Endothelial cell of umbilical vein (primary cell): ENCODE measurements at regions not wholly inside any gene's neighbourhood (a gene's known extent, or its start where the extent isn't known, plus 50 kb on each side); places are given as distances from the start of the nearest gene placed in this dataset.

ENCODE experiments used
- BruUV-seq: library from RNA; stranded (reverse); fragments of 400-500 nt; replicated peaks from 2 replicates; lab custom pipeline; 2021; lab: Mats Ljungman, UMichigan
- CTCF ChIA-PET: fragments of 300-600, 350-600 bp; sonication (Branson Sonifier 250); formaldehyde crosslinking; loops from one replicate; lab custom pipeline; 2021; ENCODE audit warnings: antibody characterized with exemption, inconsistent platforms; lab: Charles Lee
- POLR2A ChIA-PET: fragments of 300-600, 350-600 bp; sonication (Branson Sonifier 250); formaldehyde crosslinking; loops from one replicate; lab custom pipeline; 2021; ENCODE audit warnings: antibody characterized with exemption, inconsistent platforms; lab: Charles Lee
- DNase-seq: peaks from one replicate; pipeline ENCODE4 v3.0.0-alpha.2; 2011; ENCODE audit warnings: low read depth, low spot score
- FAIRE-seq: peaks from 2 replicates; lab custom pipeline; 2011; peaks lifted over from hg19 to GRCh38; lab: Jason Lieb, UNC
- H2AFZ ChIP-seq: 2 replicates; pipeline ENCODE4 v1.6.0; 2012; ENCODE audit warnings: low read depth, low read length, control low read depth, inconsistent platforms
- H3K27ac ChIP-seq: 2 replicates; pipeline ENCODE4 v1.5.1; 2011; ENCODE audit warnings: low read depth, mild to moderate bottlenecking, control low read depth, low read length, moderate library complexity; ENCODE audit not compliant: insufficient read depth
- H3K27me3 ChIP-seq, 2 experiments: 2 replicates each; pipeline versions ENCODE4 v1.6.0 to v1.6.1; 2011; ENCODE audit warnings: low read length in 2 of 2, mixed read lengths in 1 of 2; ENCODE audit not compliant: control insufficient read depth in 2 of 2, insufficient read depth in 2 of 2
- H3K36me3 ChIP-seq, 2 experiments: 2 replicates in 1 of 2; 3 replicates in 1 of 2; pipeline ENCODE4 v1.5.1; 2011; ENCODE audit warnings: low read length in 2 of 2, mild to moderate bottlenecking in 1 of 2, moderate library complexity in 1 of 2; ENCODE audit not compliant: control insufficient read depth in 2 of 2, insufficient read depth in 2 of 2; ENCODE audit errors: extremely low read depth in 1 of 2
- H3K4me1 ChIP-seq: 3 replicates; pipeline ENCODE4 v1.5.1; 2011; ENCODE audit warnings: mild to moderate bottlenecking, low read length; ENCODE audit not compliant: control insufficient read depth, insufficient read depth; ENCODE audit errors: extremely low read depth
- H3K4me2 ChIP-seq: 2 replicates; pipeline ENCODE4 v1.6.1; 2011; ENCODE audit warnings: low read length, control low read depth, mixed read lengths; ENCODE audit not compliant: insufficient read depth
- H3K4me3 ChIP-seq, 3 experiments: fragments of 200-600 bp in 1 of 3; sonication (generic), shearing (Covaris generic) in 1 of 3; replicated peaks in 1 of 3; 2 replicates each; pipeline ENCODE4 v1.5.1; 2011 to 2016; ENCODE audit warnings: control low read depth in 3 of 3, low read length in 3 of 3, mild to moderate bottlenecking in 2 of 3, inconsistent platforms in 1 of 3, low read depth in 1 of 3, moderate library complexity in 1 of 3; ENCODE audit not compliant: insufficient read depth in 1 of 3
- H3K79me2 ChIP-seq: 2 replicates; pipeline ENCODE4 v1.6.0; 2012; ENCODE audit warnings: low read length, inconsistent platforms; ENCODE audit not compliant: control insufficient read depth, insufficient read depth
- H3K9ac ChIP-seq: replicated peaks from 2 replicates; pipeline ENCODE3; 2011; ENCODE audit warnings: low read length, control low read depth; ENCODE audit not compliant: insufficient read depth; ENCODE audit errors: extremely low read depth
- H3K9me1 ChIP-seq: replicated peaks from 3 replicates; pipeline ENCODE4 v1.6.0; 2011; ENCODE audit warnings: mild to moderate bottlenecking, low read length; ENCODE audit not compliant: control insufficient read depth, insufficient read depth; ENCODE audit errors: extremely low read depth
- H3K9me3 ChIP-seq: replicated peaks from 2 replicates; pipeline ENCODE4 v1.5.1; 2012; ENCODE audit warnings: low read length, inconsistent platforms; ENCODE audit not compliant: control insufficient read depth, insufficient read depth
- H4K20me1 ChIP-seq: replicated peaks from 2 replicates; pipeline ENCODE3; 2011; ENCODE audit warnings: mild to moderate bottlenecking, low read length; ENCODE audit not compliant: control insufficient read depth, insufficient read depth; ENCODE audit errors: extremely low read depth
- EZH2 ChIP-seq: IDR thresholded peaks from 2 replicates; pipeline ENCODE4 v1.6.1; 2012; ENCODE audit warnings: borderline replicate concordance, low read depth, mild to moderate bottlenecking, moderate library complexity, low read length, inconsistent platforms; ENCODE audit not compliant: severe bottlenecking
- FOS ChIP-seq: IDR thresholded peaks from 2 replicates; pipeline ENCODE4 v1.6.1; 2011; ENCODE audit warnings: mild to moderate bottlenecking, low read length, moderate library complexity, borderline replicate concordance; ENCODE audit not compliant: insufficient read depth
- GATA2 ChIP-seq: IDR thresholded peaks from 2 replicates; pipeline ENCODE4 v1.7.0; 2011; ENCODE audit warnings: low read depth, mild to moderate bottlenecking, moderate library complexity, mixed read lengths, low read length; ENCODE audit not compliant: insufficient read length, insufficient read depth
- JUN ChIP-seq: IDR thresholded peaks from 2 replicates; pipeline ENCODE4 v1.6.1; 2011; ENCODE audit warnings: borderline replicate concordance, low read depth; ENCODE audit not compliant: insufficient read length, insufficient read depth
- POLR2A ChIP-seq: IDR thresholded peaks from 2 replicates; pipeline ENCODE4 v1.6.1; 2012; ENCODE audit warnings: low read depth, mild to moderate bottlenecking, control low read depth, low read length
- dilution Hi-C: fragments of 300-500 bp; cut with MboI; formaldehyde crosslinking; loops from one replicate; pipeline ENCODE4 v1.15.0; 2019; ENCODE audit warnings: low sequenced_read_pairs; ENCODE audit not compliant: extremely low pct_ligation_motif_present
- intact Hi-C: fragments of 100-400 bp; cut with micrococcal nuclease; formaldehyde crosslinking; loops from one replicate; pipeline ENCODE4 v1.10.0; 2022

GRCh38 chr6:100210137-100211117 is 216.4 kb upstream of the MCHR2 start:
- peaks cover 4% of the 10 kb centered on the region for H3K4me1 ChIP-seq
- H3K9me1 ChIP-seq = no peaks in the 10 kb centered on the region
- CTCF ChIA-PET = interaction anchor here (1.6 kb wide), 1 partner anchor 8 kb away, joined by 3 read pairs; no protein-coding TSS in a partner anchor
- H3K27me3 ChIP-seq = no peaks in the 10 kb centered on the region
- H3K9ac ChIP-seq = no peak overlapping the region
- peak; percentile 92 for TF ChIP-seq GATA2
- TF ChIP-seq EZH2 = no peak
- TF ChIP-seq POLR2A = no peak
- TF ChIP-seq FOS = peak; percentile 47
- peak; percentile 2 for TF ChIP-seq JUN
- no peaks in the 10 kb centered on the region for H3K36me3 ChIP-seq
- H2AFZ ChIP-seq = no peak overlapping the region
- POLR2A ChIA-PET = no interaction called here
- DNase-seq = peak; percentile 44
- no peak overlapping the region for H3K4me2 ChIP-seq
- no peaks in the 10 kb centered on the region for H4K20me1 ChIP-seq
- peak; percentile 66 for FAIRE-seq
- intact Hi-C loops = no loop called here
- no peaks in the 10 kb centered on the region for H3K9me3 ChIP-seq
- H3K27ac ChIP-seq = no peak overlapping the region
- dilution Hi-C loops = no loop called here
- no peaks in the 10 kb centered on the region for H3K79me2 ChIP-seq
- BruUV-seq = no TSS peak
- H3K4me3 ChIP-seq = no peak overlapping the region
